Ramos (cell line): ENCODE measurements at regions not wholly inside any gene's neighbourhood (a gene's known extent, or its start where the extent isn't known, plus 50 kb on each side); places are given as distances from the start of the nearest gene placed in this dataset.

Experiments
- in situ Hi-C: fragments of 300-500 bp; cut with MboI; formaldehyde crosslinking; loops from one replicate; pipeline ENCODE4 v1.14.3; 2022; ENCODE audit warnings: low sequenced_read_pairs; ENCODE audit not compliant: unreplicated experiment

- in situ Hi-C loops = no loop called here
Observed at GRCh38 chr20:11745145-11745544, 172.5 kb upstream of the BTBD3 start.

- in situ Hi-C loops = no loop called here
Observed at GRCh38 chr20:11748436-11748835, 169.3 kb upstream of the BTBD3 start.

- in situ Hi-C loops = no loop called here
Observed at GRCh38 chr20:11752336-11752735, 165.4 kb upstream of the BTBD3 start.

GRCh38 chr20:11753155-11753554 is 164.5 kb upstream of the BTBD3 start:
- in situ Hi-C loops = no loop called here

GRCh38 chr20:11754451-11754850 is 163.2 kb upstream of the BTBD3 start:
- in situ Hi-C loops = no loop called here

GRCh38 chr20:11755071-11755841 is 162.4 kb upstream of the BTBD3 start:
- in situ Hi-C loops = no loop called here

- in situ Hi-C loops = no loop called here
Observed at GRCh38 chr20:11761497-11761896, 156.2 kb upstream of the BTBD3 start.

GRCh38 chr20:11766961-11767360 is 150.7 kb upstream of the BTBD3 start:
- in situ Hi-C loops = no loop called here

- in situ Hi-C loops = no loop called here
Observed at GRCh38 chr20:11769825-11770224, 147.9 kb upstream of the BTBD3 start.

- in situ Hi-C loops = no loop called here
Observed at GRCh38 chr20:11772226-11772730, 145.4 kb upstream of the BTBD3 start.

- in situ Hi-C loops = no loop called here
Observed at GRCh38 chr20:11776687-11777086, 141.0 kb upstream of the BTBD3 start.

GRCh38 chr20:11777387-11778205 is 140.1 kb upstream of the BTBD3 start:
- in situ Hi-C loops = no loop called here

- in situ Hi-C loops = no loop called here
Observed at GRCh38 chr20:11778206-11778570, 139.5 kb upstream of the BTBD3 start.

GRCh38 chr20:11780765-11781369 is 136.8 kb upstream of the BTBD3 start:
- in situ Hi-C loops = no loop called here

- in situ Hi-C loops = no loop called here
Observed at GRCh38 chr20:11783102-11783850, 134.4 kb upstream of the BTBD3 start.

- in situ Hi-C loops = no loop called here
Observed at GRCh38 chr20:11785885-11786507, 131.7 kb upstream of the BTBD3 start.

GRCh38 chr20:11790046-11790445 is 127.6 kb upstream of the BTBD3 start:
- in situ Hi-C loops = no loop called here

- in situ Hi-C loops = no loop called here
Observed at GRCh38 chr20:11791316-11791715, 126.4 kb upstream of the BTBD3 start.

GRCh38 chr20:11791835-11792567 is 125.7 kb upstream of the BTBD3 start:
- in situ Hi-C loops = no loop called here
